NT2/D1 (cell line): ENCODE measurements at regions not wholly inside any gene's neighbourhood (a gene's known extent, or its start where the extent isn't known, plus 50 kb on each side); places are given as distances from the start of the nearest gene placed in this dataset.
"Not testable (repeated sequence)": the region's sequence is repeated elsewhere in the genome, so short reads cannot be mapped to it uniquely, and the experiment has no call there.

ENCODE experiments used
- DNase-seq: peaks from one replicate; pipeline ENCODE4 v3.0.0-alpha.2; 2011; ENCODE audit warnings: low read depth, low spot score
- H3K27me3 ChIP-seq: 2 replicates; pipeline ENCODE4 v1.6.0; 2011; ENCODE audit warnings: mild to moderate bottlenecking; ENCODE audit not compliant: insufficient read length, insufficient read depth
- H3K36me3 ChIP-seq: 2 replicates; pipeline ENCODE4 v1.6.1; 2011; ENCODE audit warnings: mild to moderate bottlenecking, low read length, mixed read lengths; ENCODE audit not compliant: insufficient read depth, insufficient read length
- H3K4me1 ChIP-seq: 2 replicates; pipeline ENCODE4 v1.5.1; 2011; ENCODE audit not compliant: insufficient read depth, insufficient read length
- H3K4me3 ChIP-seq: 2 replicates; pipeline ENCODE4 v1.5.1; 2011; ENCODE audit warnings: low read depth; ENCODE audit not compliant: insufficient read length
- H3K9ac ChIP-seq: 2 replicates; pipeline ENCODE4 v1.6.0; 2011; ENCODE audit warnings: low read depth; ENCODE audit not compliant: insufficient read length
- H3K9me3 ChIP-seq: 2 replicates; pipeline ENCODE4 v1.5.1; 2011; ENCODE audit warnings: mild to moderate bottlenecking, low read length; ENCODE audit not compliant: insufficient read depth
- SUZ12 ChIP-seq: IDR thresholded peaks from 2 replicates; pipeline ENCODE4 v1.6.1; 2011; ENCODE audit not compliant: insufficient read length, insufficient read depth; ENCODE audit errors: extremely low read depth
- YY1 ChIP-seq: IDR thresholded peaks from 2 replicates; pipeline ENCODE4 v1.6.1; 2011; ENCODE audit not compliant: insufficient read length, insufficient read depth
- ZNF274 ChIP-seq: IDR thresholded peaks from 2 replicates; pipeline ENCODE4 v1.6.1; 2011; ENCODE audit warnings: mild to moderate bottlenecking, low read depth, low read length

- no peak for TF ChIP-seq YY1
- no peak for TF ChIP-seq SUZ12
- DNase-seq = no peak
- H3K36me3 ChIP-seq = no peaks in the 10 kb centered on the region
- no peaks in the 10 kb centered on the region for H3K9me3 ChIP-seq
- H3K9ac ChIP-seq = no peak overlapping the region
- H3K27me3 ChIP-seq = no peaks in the 10 kb centered on the region
- no peaks in the 10 kb centered on the region for H3K4me1 ChIP-seq
- no peak overlapping the region for H3K4me3 ChIP-seq
Observed at GRCh38 chr10:84879991-84880390, 551.6 kb downstream of the CCSER2 start.

- H3K36me3 ChIP-seq, H3K9me3 ChIP-seq, H3K9ac ChIP-seq, DNase-seq, H3K27me3 ChIP-seq, H3K4me1 ChIP-seq, H3K4me3 ChIP-seq: not testable (repeated sequence)
Observed at GRCh38 chr10:84881696-84882095, 553.3 kb downstream of the CCSER2 start.

DNA sequence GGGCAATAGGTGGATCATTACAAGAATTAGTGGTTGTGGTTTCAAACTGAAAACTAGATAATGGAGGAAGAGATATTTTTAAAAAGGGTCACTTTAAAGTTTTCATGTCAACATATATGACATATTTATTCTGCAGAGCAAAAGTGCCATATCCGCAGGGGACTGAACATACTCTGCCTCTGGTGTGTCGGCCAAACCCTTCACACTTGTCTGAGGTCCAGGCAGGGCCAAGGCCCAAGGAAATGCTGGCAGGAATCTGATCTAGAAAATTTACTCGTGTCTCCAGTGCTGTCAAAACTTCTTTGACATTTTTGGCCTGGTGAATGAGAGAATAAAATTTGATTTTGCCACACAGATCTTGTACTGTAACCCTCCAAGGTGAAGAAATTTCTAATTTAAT lies 562.3 kb downstream of the CCSER2 start:
- no peaks in the 10 kb centered on the region for H3K36me3 ChIP-seq
- no peaks in the 10 kb centered on the region for H3K4me1 ChIP-seq
- H3K9ac ChIP-seq = no peak overlapping the region
- H3K27me3 ChIP-seq = no peaks in the 10 kb centered on the region
- no peak for DNase-seq
- H3K9me3 ChIP-seq = no peaks in the 10 kb centered on the region
- no peak overlapping the region for H3K4me3 ChIP-seq
- TF ChIP-seq YY1 = no peak
- no peak for TF ChIP-seq SUZ12
- no peak for TF ChIP-seq ZNF274

DNA sequence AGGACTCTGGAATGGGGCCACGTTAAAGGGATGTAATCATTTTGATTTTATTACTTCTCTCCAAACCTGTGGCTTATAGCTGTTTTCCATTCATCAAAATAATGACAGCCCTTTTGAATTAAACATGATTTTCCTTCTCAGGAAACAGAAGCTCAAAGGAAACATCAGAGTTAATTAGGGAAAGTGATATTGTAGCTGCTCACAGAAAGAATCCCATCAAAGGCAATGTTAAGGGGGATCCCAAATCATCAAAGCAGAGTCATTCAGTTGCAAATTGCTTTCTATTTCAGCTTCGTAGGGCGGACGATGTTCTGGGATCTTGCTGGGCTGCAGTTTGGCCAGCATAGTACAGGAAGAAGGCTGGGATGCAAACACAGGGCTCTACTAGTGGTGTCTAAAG lies 563.2 kb downstream of the CCSER2 start:
- Histone ChIP-seq H3K4me3 (no peak overlapping the region), H3K9ac (no peak overlapping the region), H3K27me3 (no peaks in the 10 kb centered on the region), H3K9me3 (no peaks in the 10 kb centered on the region), H3K4me1 (no peaks in the 10 kb centered on the region), H3K36me3 (no peaks in the 10 kb centered on the region)
- no peak for TF ChIP-seq YY1
- TF ChIP-seq ZNF274 = no peak
- TF ChIP-seq SUZ12 = no peak
- DNase-seq = no peak

DNA sequence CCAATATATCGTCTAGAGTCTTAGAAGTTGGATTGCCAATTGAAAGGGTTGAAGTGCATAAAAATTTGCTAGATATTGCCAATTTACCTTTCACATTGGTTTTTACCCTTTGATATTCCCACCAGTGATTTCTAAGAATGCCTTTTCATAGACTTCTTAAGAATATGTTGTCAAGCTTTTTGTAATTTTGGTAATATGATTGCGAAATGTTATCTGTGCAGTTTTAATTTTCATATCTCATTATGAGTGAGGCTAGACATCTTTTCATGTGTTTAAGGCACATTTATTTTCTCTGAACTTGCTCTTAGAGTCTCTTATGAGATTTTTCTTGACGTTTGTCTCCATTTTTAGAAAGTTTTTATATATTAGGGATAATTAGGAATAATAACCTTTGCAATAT lies 567.2 kb downstream of the CCSER2 start:
- H3K9ac ChIP-seq = no peak overlapping the region
- no peak for TF ChIP-seq SUZ12
- no peak for TF ChIP-seq ZNF274
- no peak for TF ChIP-seq YY1

GRCh38 chr10:84896909-84897308 lies 568.5 kb downstream of the CCSER2 start:
- no peaks in the 10 kb centered on the region for H3K27me3 ChIP-seq
- DNase-seq = no peak
- H3K4me1 ChIP-seq = no peaks in the 10 kb centered on the region
- TF ChIP-seq YY1 (no peak), ZNF274 (no peak), SUZ12 (no peak)
- H3K4me3 ChIP-seq = no peak overlapping the region
- H3K36me3 ChIP-seq = no peaks in the 10 kb centered on the region
- no peaks in the 10 kb centered on the region for H3K9me3 ChIP-seq
- H3K9ac ChIP-seq = no peak overlapping the region

More for the DNA sequence above, 567.2 kb downstream of the CCSER2 start:
- H3K27me3 ChIP-seq = no peaks in the 10 kb centered on the region
- H3K4me3 ChIP-seq = no peak overlapping the region
- H3K4me1 ChIP-seq = no peaks in the 10 kb centered on the region
- no peak for DNase-seq
- H3K9me3 ChIP-seq = no peaks in the 10 kb centered on the region
- H3K36me3 ChIP-seq = no peaks in the 10 kb centered on the region

- DNase-seq = no peak
- no peaks in the 10 kb centered on the region for H3K36me3 ChIP-seq
- TF ChIP-seq SUZ12 (no peak), ZNF274 (no peak), YY1 (no peak)
- H3K9me3 ChIP-seq = no peaks in the 10 kb centered on the region
- H3K27me3 ChIP-seq = no peaks in the 10 kb centered on the region
- no peaks in the 10 kb centered on the region for H3K4me1 ChIP-seq
- H3K9ac ChIP-seq = no peak overlapping the region
- H3K4me3 ChIP-seq = no peak overlapping the region
Observed at GRCh38 chr10:84899268-84899667, 570.9 kb downstream of the CCSER2 start.

GRCh38 chr10:84900141-84900540 lies 571.8 kb downstream of the CCSER2 start:
- H3K9me3 ChIP-seq = no peaks in the 10 kb centered on the region
- no peaks in the 10 kb centered on the region for H3K27me3 ChIP-seq
- H3K4me1 ChIP-seq = no peaks in the 10 kb centered on the region
- no peak overlapping the region for H3K4me3 ChIP-seq
- DNase-seq = no peak
- no peak for TF ChIP-seq ZNF274
- TF ChIP-seq YY1 = no peak
- TF ChIP-seq SUZ12 = no peak
- no peak overlapping the region for H3K9ac ChIP-seq
- H3K36me3 ChIP-seq = no peaks in the 10 kb centered on the region
